ENCODE measurements at regions not wholly inside any gene's neighbourhood (a gene's known extent, or its start where the extent isn't known, plus 50 kb on each side); places are given as distances from the start of the nearest gene placed in this dataset.

- intact Hi-C loops (cut with micrococcal nuclease): no loop called here
- no peak for DNase-seq (ENCODE audit: unreplicated experiment)
- POLR2A ChIA-PET: no interaction called here
- Mint-ChIP-seq H3K4me1 (ENCODE audit: insufficient read depth, unreplicated experiment) (no peaks in the 10 kb centered on the region), H3K27ac (ENCODE audit: low read depth, unreplicated experiment) (no peak overlapping the region), H3K9me3 (ENCODE audit: unreplicated experiment) (no peaks in the 10 kb centered on the region), H3K27me3 (ENCODE audit: insufficient read depth, unreplicated experiment) (no peaks in the 10 kb centered on the region), H3K36me3 (ENCODE audit: insufficient read depth, unreplicated experiment) (no peaks in the 10 kb centered on the region), H3K4me3 (ENCODE audit: unreplicated experiment) (no peak overlapping the region)
- TF ChIP-seq, protein P1, sequence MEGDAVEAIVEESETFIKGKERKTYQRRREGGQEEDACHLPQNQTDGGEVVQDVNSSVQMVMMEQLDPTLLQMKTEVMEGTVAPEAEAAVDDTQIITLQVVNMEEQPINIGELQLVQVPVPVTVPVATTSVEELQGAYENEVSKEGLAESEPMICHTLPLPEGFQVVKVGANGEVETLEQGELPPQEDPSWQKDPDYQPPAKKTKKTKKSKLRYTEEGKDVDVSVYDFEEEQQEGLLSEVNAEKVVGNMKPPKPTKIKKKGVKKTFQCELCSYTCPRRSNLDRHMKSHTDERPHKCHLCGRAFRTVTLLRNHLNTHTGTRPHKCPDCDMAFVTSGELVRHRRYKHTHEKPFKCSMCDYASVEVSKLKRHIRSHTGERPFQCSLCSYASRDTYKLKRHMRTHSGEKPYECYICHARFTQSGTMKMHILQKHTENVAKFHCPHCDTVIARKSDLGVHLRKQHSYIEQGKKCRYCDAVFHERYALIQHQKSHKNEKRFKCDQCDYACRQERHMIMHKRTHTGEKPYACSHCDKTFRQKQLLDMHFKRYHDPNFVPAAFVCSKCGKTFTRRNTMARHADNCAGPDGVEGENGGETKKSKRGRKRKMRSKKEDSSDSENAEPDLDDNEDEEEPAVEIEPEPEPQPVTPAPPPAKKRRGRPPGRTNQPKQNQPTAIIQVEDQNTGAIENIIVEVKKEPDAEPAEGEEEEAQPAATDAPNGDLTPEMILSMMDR (IDR thresholded peaks at IDR 0.05; ENCODE audit: unreplicated experiment): no peak
- CTCF ChIA-PET: interaction anchor here (0.6 to 1.2 kb wide), 2 partner anchors 10 to 15 kb away, joined by 3 to 4 read pairs; no protein-coding TSS in a partner anchor
- no TSS peak for BruUV-seq (replicated peaks)
These were observed 166.4 kb upstream of the PPARGC1A start for GRCh38 chr4:24056289-24056688.

DNA sequence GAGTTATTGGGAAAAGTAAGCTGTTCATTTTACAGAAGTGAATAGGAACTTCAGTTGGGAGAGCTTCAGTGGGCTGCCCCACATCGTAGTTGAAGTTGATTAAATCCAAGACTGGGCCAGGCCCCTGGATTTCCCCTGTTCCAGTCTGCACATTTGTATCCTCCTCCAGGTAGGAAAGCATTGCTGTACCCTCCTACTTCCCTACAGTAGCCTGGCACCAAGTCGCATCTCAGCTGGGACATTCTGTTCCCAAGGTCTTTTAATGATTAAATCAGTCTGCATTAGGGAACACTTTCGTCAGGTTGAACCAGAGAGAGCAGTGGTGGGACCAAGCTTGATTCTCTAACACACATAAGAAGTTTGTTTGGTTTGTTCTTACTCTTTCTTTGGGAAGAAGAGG is 165.8 kb upstream of the PPARGC1A start:
- intact Hi-C loops (cut with micrococcal nuclease): no loop called here
- ChIA-PET CTCF (interaction anchor here (0.6 to 1.2 kb wide), 3 partner anchors 11 to 234 kb away, joined by 3 to 4 read pairs (median 3); no protein-coding TSS in a partner anchor), POLR2A (no interaction called here)
- H3K4me3 Mint-ChIP-seq (ENCODE audit: unreplicated experiment): no peak overlapping the region
- no TSS peak for BruUV-seq (replicated peaks)
- no peaks in the 10 kb centered on the region for H3K27me3 Mint-ChIP-seq (ENCODE audit: insufficient read depth, unreplicated experiment)
- no peaks in the 10 kb centered on the region for H3K9me3 Mint-ChIP-seq (ENCODE audit: unreplicated experiment)
- H3K27ac Mint-ChIP-seq (ENCODE audit: low read depth, unreplicated experiment): no peak overlapping the region
- no peaks in the 10 kb centered on the region for H3K36me3 Mint-ChIP-seq (ENCODE audit: insufficient read depth, unreplicated experiment)
- TF ChIP-seq, protein P1 (IDR thresholded peaks at IDR 0.05; ENCODE audit: unreplicated experiment): no peak
- peaks cover 2% of the 10 kb centered on the region for H3K4me1 Mint-ChIP-seq (ENCODE audit: insufficient read depth, unreplicated experiment)
- no peak for DNase-seq (ENCODE audit: unreplicated experiment)

DNA sequence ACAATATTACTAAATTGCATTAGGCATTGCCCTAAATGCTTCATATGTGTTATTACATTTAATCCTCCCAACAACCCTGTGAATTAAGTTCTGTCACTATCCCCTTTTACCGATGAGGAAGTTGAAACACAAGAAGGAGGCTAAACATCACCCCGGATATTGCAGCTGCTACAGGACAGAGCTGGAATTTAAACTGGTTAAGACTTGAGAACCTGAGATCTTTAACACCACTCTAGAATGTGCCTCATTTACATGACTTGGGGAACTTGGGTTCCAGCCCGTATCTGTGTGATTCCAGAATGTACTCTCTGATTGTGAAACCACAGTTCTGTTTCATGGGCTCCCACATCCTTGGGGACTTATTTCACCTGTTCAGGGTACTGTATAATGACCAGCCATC is 165.1 kb upstream of the PPARGC1A start:
- Mint-ChIP-seq H3K4me1 (ENCODE audit: insufficient read depth, unreplicated experiment) (peaks cover 5% of the 10 kb centered on the region), H3K36me3 (ENCODE audit: insufficient read depth, unreplicated experiment) (no peaks in the 10 kb centered on the region), H3K27ac (ENCODE audit: low read depth, unreplicated experiment) (no peak overlapping the region), H3K9me3 (ENCODE audit: unreplicated experiment) (no peaks in the 10 kb centered on the region), H3K27me3 (ENCODE audit: insufficient read depth, unreplicated experiment) (no peaks in the 10 kb centered on the region), H3K4me3 (ENCODE audit: unreplicated experiment) (no peak overlapping the region)
- ChIA-PET POLR2A (no interaction called here), CTCF (no interaction called here)
- no peak for DNase-seq (ENCODE audit: unreplicated experiment)
- no TSS peak for BruUV-seq (replicated peaks)
- intact Hi-C loops (cut with micrococcal nuclease): no loop called here
- TF ChIP-seq, protein P1 (IDR thresholded peaks at IDR 0.05; ENCODE audit: unreplicated experiment): no peak

GRCh38 chr4:24053934-24054333 is 164.1 kb upstream of the PPARGC1A start:
- Mint-ChIP-seq H3K4me1 (ENCODE audit: insufficient read depth, unreplicated experiment) (peaks cover 5% of the 10 kb centered on the region), H3K27ac (ENCODE audit: low read depth, unreplicated experiment) (no peak overlapping the region), H3K9me3 (ENCODE audit: unreplicated experiment) (no peaks in the 10 kb centered on the region), H3K4me3 (ENCODE audit: unreplicated experiment) (no peak overlapping the region), H3K27me3 (ENCODE audit: insufficient read depth, unreplicated experiment) (no peaks in the 10 kb centered on the region), H3K36me3 (ENCODE audit: insufficient read depth, unreplicated experiment) (no peaks in the 10 kb centered on the region)
- intact Hi-C loops (cut with micrococcal nuclease): no loop called here
- POLR2A ChIA-PET: interaction anchor here (0.7 kb wide), 1 partner anchor 32 kb away, joined by 3 read pairs; no protein-coding TSS in a partner anchor
- CTCF ChIA-PET: interaction anchor here (0.7 kb wide), 1 partner anchor 80 kb away, joined by 3 read pairs; no protein-coding TSS in a partner anchor
- DNase-seq (ENCODE audit: unreplicated experiment): no peak
- BruUV-seq (replicated peaks): no TSS peak
- TF ChIP-seq, protein P1 (IDR thresholded peaks at IDR 0.05; ENCODE audit: unreplicated experiment): no peak
